HepG2 (cell line): ENCODE measurements at regions not wholly inside any gene's neighbourhood (a gene's known extent, or its start where the extent isn't known, plus 50 kb on each side); places are given as distances from the start of the nearest gene placed in this dataset.

Source experiments
- GPN1 ChIP-seq: sonication (generic); formaldehyde crosslinking; IDR thresholded peaks from 2 replicates; pipeline ENCODE4 v1.5.1; 2020; ENCODE audit warnings: missing genetic modification reagents, borderline replicate concordance
- GRHL1 ChIP-seq: sonication (generic); formaldehyde crosslinking; conservative IDR thresholded peaks from 2 replicates; pipeline ENCODE4 v1.8.0; 2022; ENCODE audit warnings: missing genetic modification reagents
- KLF11 ChIP-seq: IDR thresholded peaks from 2 replicates; pipeline ENCODE4 v1.6.1; 2016; ENCODE audit warnings: missing compliant biosample characterization
- PHF21A ChIP-seq: sonication (generic); formaldehyde crosslinking; IDR thresholded peaks from 2 replicates; pipeline ENCODE4 v1.5.0; 2020; ENCODE audit warnings: mild to moderate bottlenecking, missing genetic modification reagents
- PLSCR1 ChIP-seq: sonication (generic); formaldehyde crosslinking; IDR thresholded peaks from 2 replicates; pipeline ENCODE4 v1.5.0; 2020; ENCODE audit warnings: missing genetic modification reagents, mild to moderate bottlenecking, borderline replicate concordance
- RNF2 ChIP-seq: fragments of 450-650 bp; conservative IDR thresholded peaks from 2 replicates; pipeline ENCODE4 v1.6.1; 2016; ENCODE audit warnings: low read depth
- SOX13 ChIP-seq, 3 experiments: fragments of 450-650 bp in 1 of 3; sonication (generic) in 1 of 3; formaldehyde crosslinking in 1 of 3; IDR thresholded peaks in 2 of 3; conservative IDR thresholded peaks in 1 of 3; 2 replicates each; pipeline versions ENCODE4 v1.5.0 to v1.6.1; 2016 to 2020; ENCODE audit warnings: antibody characterized with exemption in 1 of 3, mild to moderate bottlenecking in 1 of 3, missing compliant biosample characterization in 1 of 3, missing genetic modification reagents in 1 of 3, moderate library complexity in 1 of 3
- SP4 ChIP-seq: sonication (generic); formaldehyde crosslinking; IDR thresholded peaks from 2 replicates; pipeline ENCODE4 v1.8.1; 2023; ENCODE audit warnings: mild to moderate bottlenecking, missing genetic modification reagents
- ZBED4 ChIP-seq: sonication (generic); formaldehyde crosslinking; IDR thresholded peaks from 2 replicates; pipeline ENCODE4 v1.4.0; 2020; ENCODE audit warnings: missing genetic modification reagents, borderline replicate concordance
- ZBTB1 ChIP-seq: sonication (generic); formaldehyde crosslinking; IDR thresholded peaks from 2 replicates; pipeline ENCODE4 v1.4.0; 2020; ENCODE audit warnings: missing genetic modification reagents, borderline replicate concordance
- ZNF33B ChIP-seq: sonication (generic); formaldehyde crosslinking; IDR thresholded peaks from 2 replicates; pipeline ENCODE4 v1.5.1; 2020; ENCODE audit warnings: mild to moderate bottlenecking, missing genetic modification reagents
- ZNF432 ChIP-seq: sonication (generic); formaldehyde crosslinking; IDR thresholded peaks from 2 replicates; pipeline ENCODE4 v1.5.0; 2020; ENCODE audit warnings: missing genetic modification reagents, mild to moderate bottlenecking, borderline replicate concordance
- ZNF460 ChIP-seq: sonication (generic); formaldehyde crosslinking; IDR thresholded peaks from 2 replicates; pipeline ENCODE4 v1.5.1; 2020; ENCODE audit warnings: missing genetic modification reagents, mild to moderate bottlenecking, borderline replicate concordance
- ZNF605 ChIP-seq: sonication (generic); formaldehyde crosslinking; IDR thresholded peaks from 2 replicates; pipeline ENCODE4 v1.8.0; 2022; ENCODE audit warnings: mild to moderate bottlenecking, missing genetic modification reagents
- ZNF609 ChIP-seq: sonication (generic); formaldehyde crosslinking; IDR thresholded peaks from 2 replicates; pipeline ENCODE4 v1.4.0; 2020; ENCODE audit warnings: mild to moderate bottlenecking, missing genetic modification reagents, borderline replicate concordance
- ZNF644 ChIP-seq: IDR thresholded peaks from 2 replicates; pipeline ENCODE4 v1.6.1; 2016; ENCODE audit warnings: low read depth
- ZSCAN22 ChIP-seq: sonication (generic); formaldehyde crosslinking; IDR thresholded peaks from 2 replicates; pipeline ENCODE4 v1.4.0; 2020; ENCODE audit warnings: mild to moderate bottlenecking, missing genetic modification reagents

- TF ChIP-seq ZBED4 = no peak
- TF ChIP-seq ZSCAN22 (CRISPR knock-in tag) = no peak
- TF ChIP-seq ZNF432 (CRISPR knock-in tag) = no peak
- no peak for TF ChIP-seq SP4
- TF ChIP-seq ZNF460 (CRISPR knock-in tag) = no peak
- no peak for TF ChIP-seq GPN1
- no peak for TF ChIP-seq SOX13 (IDR thresholded peaks at IDR 0.05)
- TF ChIP-seq SOX13 (CRISPR knock-in tag; conservative IDR thresholded peaks at IDR 0.05 in 1 of 2, IDR thresholded peaks at IDR 0.05 in 1 of 2) = peak in 1 of 2 experiments; percentile 16; a peak in 1 of 4 replicates
- no peak for TF ChIP-seq RNF2
- TF ChIP-seq PHF21A (CRISPR knock-in tag) = 0 out of 2 replicates have a peak, but pooled peaks have one; percentile 16
- 0 out of 2 replicates have a peak, but pooled peaks have one; percentile 32 for TF ChIP-seq ZNF644 (CRISPR knock-in tag)
- TF ChIP-seq ZNF605 = no peak
- no peak for TF ChIP-seq ZBTB1
- TF ChIP-seq PLSCR1 (CRISPR knock-in tag) = no peak
- TF ChIP-seq ZNF33B (CRISPR knock-in tag) = no peak
- TF ChIP-seq GRHL1 (CRISPR knock-in tag) = no peak
- TF ChIP-seq KLF11 (CRISPR knock-in tag) = no peak
- TF ChIP-seq ZNF609 = no peak
These were observed 49.7 kb upstream of the MACF1 start (continued) for GRCh38 chr1:39154553-39155421.
